SK-N-SH treated with all-trans-retinoic acid at 6 μM for 48 hours (cell line): ENCODE measurements at regions not wholly inside any gene's neighbourhood (a gene's known extent, or its start where the extent isn't known, plus 50 kb on each side); places are given as distances from the start of the nearest gene placed in this dataset.

Source experiments
- BACH2 ChIP-seq: fragments of 250-450 bp; sonication (Bioruptor Pico); IDR thresholded peaks from 2 replicates; pipeline ENCODE4 v1.9.0; 2021; ENCODE audit warnings: mild to moderate bottlenecking, borderline replicate concordance
- SNAI2 ChIP-seq: fragments of 250-450 bp; sonication (Bioruptor Pico); IDR thresholded peaks from 2 replicates; pipeline ENCODE4 v1.5.0; 2020; ENCODE audit warnings: mild to moderate bottlenecking, moderate library complexity
- TOX ChIP-seq: fragments of 250-450 bp; sonication (Bioruptor Pico); IDR thresholded peaks from 2 replicates; pipeline ENCODE4 v1.8.0; 2021; ENCODE audit warnings: mild to moderate bottlenecking, moderate library complexity, borderline replicate concordance
- ZFP3 ChIP-seq: fragments of 250-450 bp; sonication (Bioruptor Pico); IDR thresholded peaks from 2 replicates; pipeline ENCODE4 v1.5.0; 2020; ENCODE audit warnings: mild to moderate bottlenecking, moderate library complexity

- TF ChIP-seq ZFP3 (CRISPR knock-in tag): no peak
- TF ChIP-seq SNAI2 (CRISPR knock-in tag): no peak
- no peak for TF ChIP-seq BACH2 (CRISPR knock-in tag)
- TF ChIP-seq TOX (CRISPR knock-in tag): no peak
Observed at GRCh38 chr17:5707482-5707881, 123.2 kb upstream of the NLRP1 start.
